ENCODE measurements at regions not wholly inside any gene's neighbourhood (a gene's known extent, or its start where the extent isn't known, plus 50 kb on each side); places are given as distances from the start of the nearest gene placed in this dataset.
A peak's percentile ranks its signal among the peaks of the same experiment; 100 is the strongest.

- Histone ChIP-seq H3K27ac (ENCODE audit: poor library complexity, severe bottlenecking) (no peak overlapping the region), H3K27me3 (ENCODE audit: insufficient read depth, poor library complexity, severe bottlenecking) (peaks cover 32% of the 10 kb centered on the region), H3K9me3 (ENCODE audit: severe bottlenecking) (no peaks in the 10 kb centered on the region), H3K4me1 (ENCODE audit: insufficient read depth, poor library complexity, severe bottlenecking) (no peaks in the 10 kb centered on the region), H3K4me3 (ENCODE audit: severe bottlenecking) (no peak overlapping the region), H3K36me3 (ENCODE audit: low read depth) (no peaks in the 10 kb centered on the region)
- no peak for TF ChIP-seq CTCF (IDR thresholded peaks at IDR 0.05; ENCODE audit: poor library complexity, severe bottlenecking)
- no peak for ATAC-seq (ENCODE audit: low read depth)
- no peak for DNase-seq (ENCODE audit: low spot score)
Measured at GRCh38 chr4:41851621-41852020, 83.6 kb upstream of the TMEM33 start.

- Histone ChIP-seq H3K27me3 (ENCODE audit: insufficient read depth, poor library complexity, severe bottlenecking) (no peaks in the 10 kb centered on the region), H3K36me3 (ENCODE audit: low read depth) (no peaks in the 10 kb centered on the region), H3K27ac (ENCODE audit: poor library complexity, severe bottlenecking) (no peak overlapping the region), H3K4me3 (ENCODE audit: severe bottlenecking) (no peak overlapping the region), H3K4me1 (ENCODE audit: insufficient read depth, poor library complexity, severe bottlenecking) (peaks cover 9% of the 10 kb centered on the region), H3K9me3 (ENCODE audit: severe bottlenecking) (no peaks in the 10 kb centered on the region)
- ATAC-seq (ENCODE audit: low read depth): no peak
- no peak for TF ChIP-seq CTCF (IDR thresholded peaks at IDR 0.05; ENCODE audit: poor library complexity, severe bottlenecking)
- no peak for DNase-seq (ENCODE audit: low spot score)
Measured at GRCh38 chr4:41844327-41844726, 90.9 kb upstream of the TMEM33 start.

GRCh38 chr4:41839916-41840854 lies 91.7 kb upstream of the PHOX2B start:
- TF ChIP-seq CTCF (IDR thresholded peaks at IDR 0.05; ENCODE audit: poor library complexity, severe bottlenecking): no peak
- H3K27me3 ChIP-seq (ENCODE audit: insufficient read depth, poor library complexity, severe bottlenecking): no peaks in the 10 kb centered on the region
- ATAC-seq (ENCODE audit: low read depth) (peak; percentile 99), DNase-seq (ENCODE audit: low spot score) (no peak)
- no peaks in the 10 kb centered on the region for H3K9me3 ChIP-seq (ENCODE audit: severe bottlenecking)
- no peak overlapping the region for H3K27ac ChIP-seq (ENCODE audit: poor library complexity, severe bottlenecking)
- peaks cover 9% of the 10 kb centered on the region for H3K4me1 ChIP-seq (ENCODE audit: insufficient read depth, poor library complexity, severe bottlenecking)
- H3K4me3 ChIP-seq (ENCODE audit: severe bottlenecking): no peak overlapping the region
- no peaks in the 10 kb centered on the region for H3K36me3 ChIP-seq (ENCODE audit: low read depth)

GRCh38 chr4:41838590-41838989 lies 90.1 kb upstream of the PHOX2B start:
- no peak for TF ChIP-seq CTCF (IDR thresholded peaks at IDR 0.05; ENCODE audit: poor library complexity, severe bottlenecking)
- no peaks in the 10 kb centered on the region for H3K9me3 ChIP-seq (ENCODE audit: severe bottlenecking)
- H3K4me1 ChIP-seq (ENCODE audit: insufficient read depth, poor library complexity, severe bottlenecking): peaks cover 9% of the 10 kb centered on the region
- no peak overlapping the region for H3K27ac ChIP-seq (ENCODE audit: poor library complexity, severe bottlenecking)
- no peak for DNase-seq (ENCODE audit: low spot score)
- H3K36me3 ChIP-seq (ENCODE audit: low read depth): no peaks in the 10 kb centered on the region
- ATAC-seq (ENCODE audit: low read depth): no peak
- no peaks in the 10 kb centered on the region for H3K27me3 ChIP-seq (ENCODE audit: insufficient read depth, poor library complexity, severe bottlenecking)
- H3K4me3 ChIP-seq (ENCODE audit: severe bottlenecking): no peak overlapping the region
